ENCODE measurements at regions not wholly inside any gene's neighbourhood (a gene's known extent, or its start where the extent isn't known, plus 50 kb on each side); places are given as distances from the start of the nearest gene placed in this dataset.
A peak's percentile ranks its signal among the peaks of the same experiment; 100 is the strongest.
"Not testable (repeated sequence)": the region's sequence is repeated elsewhere in the genome, so short reads cannot be mapped to it uniquely, and the experiment has no call there.

- no peak for DNase-seq
Measured at GRCh38 chr3:102933377-102933776, 498.6 kb downstream of the ZPLD1 start.

- no peak for DNase-seq
Measured at GRCh38 chr3:102936511-102937045, 501.8 kb downstream of the ZPLD1 start.

- no peak for DNase-seq
Measured at GRCh38 chr3:102941786-102942185, 507.0 kb downstream of the ZPLD1 start.

- DNase-seq: not testable (repeated sequence)
Measured at GRCh38 chr3:102946445-102946844, 511.6 kb downstream of the ZPLD1 start.

- no peak for DNase-seq
Measured at GRCh38 chr3:102972350-102972749, 537.5 kb downstream of the ZPLD1 start.

GRCh38 chr3:102974333-102974732 is 539.5 kb downstream of the ZPLD1 start:
- no peak for DNase-seq

GRCh38 chr3:102979191-102979590 is 544.4 kb downstream of the ZPLD1 start:
- DNase-seq: no peak

GRCh38 chr3:102979682-102980354 is 545.0 kb downstream of the ZPLD1 start:
- DNase-seq: peak; percentile 84

GRCh38 chr3:102980355-102980696 is 545.5 kb downstream of the ZPLD1 start:
- DNase-seq: no peak

GRCh38 chr3:103002425-103003176 is 567.8 kb downstream of the ZPLD1 start:
- DNase-seq: no peak

- DNase-seq: no peak
Measured at GRCh38 chr3:103006526-103007183, 571.8 kb downstream of the ZPLD1 start.

GRCh38 chr3:103009609-103010008 is 574.8 kb downstream of the ZPLD1 start:
- DNase-seq: no peak

- DNase-seq: no peak
Measured at GRCh38 chr3:103025880-103026279, 591.1 kb downstream of the ZPLD1 start.

- DNase-seq: no peak
Measured at GRCh38 chr3:103033841-103034240, 599.0 kb downstream of the ZPLD1 start.

- DNase-seq: peak; percentile 2
Measured at GRCh38 chr3:103047640-103048039, 612.8 kb downstream of the ZPLD1 start.

- DNase-seq: peak; percentile 43
Measured at GRCh38 chr3:103048068-103048722, 613.4 kb downstream of the ZPLD1 start.

- peak; percentile 35 for DNase-seq
Measured at GRCh38 chr3:103052236-103052830, 617.5 kb downstream of the ZPLD1 start.

- DNase-seq: peak; percentile 8
Measured at GRCh38 chr3:103055021-103055520, 620.3 kb downstream of the ZPLD1 start.

GRCh38 chr3:103056542-103056941 is 621.7 kb downstream of the ZPLD1 start:
- DNase-seq: peak; percentile 4

- DNase-seq: peak; percentile 32
Measured at GRCh38 chr3:103057003-103057402, 622.2 kb downstream of the ZPLD1 start.

- DNase-seq: no peak
Measured at GRCh38 chr3:103057487-103057886, 622.7 kb downstream of the ZPLD1 start.

- no peak for DNase-seq
Measured at GRCh38 chr3:103059432-103059831, 624.6 kb downstream of the ZPLD1 start.

GRCh38 chr3:103060242-103060641 is 625.4 kb downstream of the ZPLD1 start:
- DNase-seq: no peak
